Type B pancreatic cell (in vitro differentiated cells): ENCODE measurements at regions not wholly inside any gene's neighbourhood (a gene's known extent, or its start where the extent isn't known, plus 50 kb on each side); places are given as distances from the start of the nearest gene placed in this dataset.

Source experiments
- DNase-seq: peaks from one replicate; pipeline ENCODE4 v3.0.0; 2021; ENCODE audit warnings: mixed read lengths; ENCODE audit not compliant: unreplicated experiment; ENCODE audit errors: extremely low spot score
- H3K27ac Mint-ChIP-seq: 2 replicates; pipeline ENCODE4 v1.8.0; 2021; ENCODE audit warnings: mild to moderate bottlenecking, mixed read lengths
- H3K27me3 Mint-ChIP-seq: 2 replicates; pipeline ENCODE4 v1.8.0; 2021; ENCODE audit warnings: mixed read lengths
- H3K36me3 Mint-ChIP-seq: 2 replicates; pipeline ENCODE4 v1.8.0; 2021; ENCODE audit warnings: mixed read lengths
- H3K4me1 Mint-ChIP-seq: one replicate; pipeline ENCODE4 v1.8.0; 2021; ENCODE audit warnings: mixed read lengths; ENCODE audit not compliant: unreplicated experiment
- H3K4me3 Mint-ChIP-seq: 2 replicates; pipeline ENCODE4 v1.8.0; 2021; ENCODE audit warnings: mild to moderate bottlenecking, mixed read lengths
- H3K9me3 Mint-ChIP-seq: 2 replicates; pipeline ENCODE4 v1.8.0; 2021; ENCODE audit warnings: mixed read lengths
- CTCF ChIP-seq: fragments of 200-600 bp; sonication (generic); conservative IDR thresholded peaks from 2 replicates; pipeline ENCODE4 v1.5.0; 2021; ENCODE audit warnings: antibody characterized with exemption, mild to moderate bottlenecking

- H3K27ac Mint-ChIP-seq = no peak overlapping the region
Observed at GRCh38 chr7:54394834-54395233, 147.3 kb upstream of the VSTM2A start.

GRCh38 chr7:54397836-54398612 is 144.2 kb upstream of the VSTM2A start:
- Mint-ChIP-seq H3K9me3 (no peaks in the 10 kb centered on the region), H3K4me3 (no peak overlapping the region), H3K36me3 (no peaks in the 10 kb centered on the region), H3K27me3 (no peaks in the 10 kb centered on the region), H3K27ac (no peak overlapping the region), H3K4me1 (no peaks in the 10 kb centered on the region)
- DNase-seq = no peak
- TF ChIP-seq CTCF = no peak

More at GRCh38 chr7:54394834-54395233, 147.3 kb upstream of the VSTM2A start:
- no peaks in the 10 kb centered on the region for H3K9me3 Mint-ChIP-seq
- no peak overlapping the region for H3K4me3 Mint-ChIP-seq
- H3K36me3 Mint-ChIP-seq = no peaks in the 10 kb centered on the region
- no peaks in the 10 kb centered on the region for H3K4me1 Mint-ChIP-seq
- TF ChIP-seq CTCF = no peak
- H3K27me3 Mint-ChIP-seq = no peaks in the 10 kb centered on the region
- DNase-seq = no peak

GRCh38 chr7:54398863-54399262 is 143.3 kb upstream of the VSTM2A start:
- Mint-ChIP-seq H3K4me3 (no peak overlapping the region), H3K27ac (no peak overlapping the region), H3K27me3 (no peaks in the 10 kb centered on the region), H3K36me3 (no peaks in the 10 kb centered on the region), H3K9me3 (no peaks in the 10 kb centered on the region), H3K4me1 (no peaks in the 10 kb centered on the region)
- TF ChIP-seq CTCF = no peak
- no peak for DNase-seq

GRCh38 chr7:54409917-54410316 is 132.3 kb upstream of the VSTM2A start:
- Mint-ChIP-seq H3K27ac (no peak overlapping the region), H3K27me3 (no peaks in the 10 kb centered on the region), H3K4me1 (no peaks in the 10 kb centered on the region), H3K36me3 (no peaks in the 10 kb centered on the region), H3K4me3 (no peak overlapping the region), H3K9me3 (no peaks in the 10 kb centered on the region)
- no peak for TF ChIP-seq CTCF
- no peak for DNase-seq

- Mint-ChIP-seq H3K27ac (no peak overlapping the region), H3K4me3 (no peak overlapping the region), H3K4me1 (no peaks in the 10 kb centered on the region)
Observed at GRCh38 chr7:54416678-54417077, 125.5 kb upstream of the VSTM2A start.

More at GRCh38 chr7:54416678-54417077, 125.5 kb upstream of the VSTM2A start:
- no peak for TF ChIP-seq CTCF
- Mint-ChIP-seq H3K36me3 (no peaks in the 10 kb centered on the region), H3K9me3 (no peaks in the 10 kb centered on the region), H3K27me3 (no peaks in the 10 kb centered on the region)
- no peak for DNase-seq
